ENCODE measurements at regions not wholly inside any gene's neighbourhood (a gene's known extent, or its start where the extent isn't known, plus 50 kb on each side); places are given as distances from the start of the nearest gene placed in this dataset.

DNA sequence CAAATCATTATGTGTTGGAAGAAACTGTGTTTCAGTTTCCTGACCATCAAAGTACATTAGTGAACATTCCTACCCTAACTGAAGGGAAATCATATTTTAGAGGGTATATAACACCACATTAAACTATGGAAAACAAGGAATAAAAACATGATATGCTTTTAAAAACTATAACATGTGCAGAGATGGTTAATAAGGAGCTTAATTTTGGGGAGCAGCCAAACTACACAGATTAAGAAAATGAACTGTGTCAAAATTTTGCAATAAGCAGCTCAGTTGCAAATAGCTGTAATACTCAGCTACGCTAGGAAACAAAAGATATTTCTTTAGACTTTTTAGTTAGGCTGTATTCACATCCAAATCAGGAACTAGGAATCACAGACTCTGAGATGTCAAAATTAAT lies 1115.7 kb upstream of the CELF2 start:
- no peak overlapping the region for H3K4me2 ChIP-seq
- Mint-ChIP-seq H3K9me3 (peaks cover 3% of the 10 kb centered on the region), H3K4me1 (no peaks in the 10 kb centered on the region), H3K27ac (no peak overlapping the region), H3K27me3 (ENCODE audit: insufficient read depth, low read depth) (no peaks in the 10 kb centered on the region), H3K36me3 (no peaks in the 10 kb centered on the region), H3K4me3 (no peak overlapping the region)
- no peaks in the 10 kb centered on the region for H3K27me3 ChIP-seq
- no peaks in the 10 kb centered on the region for H3K4me1 ChIP-seq
- no peak overlapping the region for H2AFZ ChIP-seq (replicated peaks)
- no peaks in the 10 kb centered on the region for H4K20me1 ChIP-seq (ENCODE audit: low read depth)
- H3F3A ChIP-seq (ENCODE audit: low read depth), result no peaks in the 10 kb centered on the region
- no peak overlapping the region for H3K27ac ChIP-seq
- no peak overlapping the region for H3K4me3 ChIP-seq
- no peak overlapping the region for H3K9ac ChIP-seq
- TF ChIP-seq, protein P1, sequence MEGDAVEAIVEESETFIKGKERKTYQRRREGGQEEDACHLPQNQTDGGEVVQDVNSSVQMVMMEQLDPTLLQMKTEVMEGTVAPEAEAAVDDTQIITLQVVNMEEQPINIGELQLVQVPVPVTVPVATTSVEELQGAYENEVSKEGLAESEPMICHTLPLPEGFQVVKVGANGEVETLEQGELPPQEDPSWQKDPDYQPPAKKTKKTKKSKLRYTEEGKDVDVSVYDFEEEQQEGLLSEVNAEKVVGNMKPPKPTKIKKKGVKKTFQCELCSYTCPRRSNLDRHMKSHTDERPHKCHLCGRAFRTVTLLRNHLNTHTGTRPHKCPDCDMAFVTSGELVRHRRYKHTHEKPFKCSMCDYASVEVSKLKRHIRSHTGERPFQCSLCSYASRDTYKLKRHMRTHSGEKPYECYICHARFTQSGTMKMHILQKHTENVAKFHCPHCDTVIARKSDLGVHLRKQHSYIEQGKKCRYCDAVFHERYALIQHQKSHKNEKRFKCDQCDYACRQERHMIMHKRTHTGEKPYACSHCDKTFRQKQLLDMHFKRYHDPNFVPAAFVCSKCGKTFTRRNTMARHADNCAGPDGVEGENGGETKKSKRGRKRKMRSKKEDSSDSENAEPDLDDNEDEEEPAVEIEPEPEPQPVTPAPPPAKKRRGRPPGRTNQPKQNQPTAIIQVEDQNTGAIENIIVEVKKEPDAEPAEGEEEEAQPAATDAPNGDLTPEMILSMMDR (IDR thresholded peaks at IDR 0.05), result no peak
- TF ChIP-seq EZH2 (IDR thresholded peaks at IDR 0.05), result no peak
- DNase-seq (ENCODE audit: low spot score), result no peak
- no peaks in the 10 kb centered on the region for H3K36me3 ChIP-seq
- no peaks in the 10 kb centered on the region for H3K9me3 ChIP-seq (ENCODE audit: low read depth)
- no peaks in the 10 kb centered on the region for H3K79me2 ChIP-seq (ENCODE audit: low read depth)

GRCh38 chr10:9910446-9910845 lies 1107.2 kb upstream of the CELF2 start:
- Histone ChIP-seq H3K36me3 (no peaks in the 10 kb centered on the region), H3K4me2 (no peak overlapping the region), H3K4me1 (no peaks in the 10 kb centered on the region), H3F3A (ENCODE audit: low read depth) (no peaks in the 10 kb centered on the region), H3K79me2 (ENCODE audit: low read depth) (no peaks in the 10 kb centered on the region), H3K27ac (no peak overlapping the region), H4K20me1 (ENCODE audit: low read depth) (no peaks in the 10 kb centered on the region), H3K9me3 (ENCODE audit: low read depth) (peaks cover 3% of the 10 kb centered on the region), H3K4me3 (no peak overlapping the region), H3K27me3 (no peaks in the 10 kb centered on the region), H3K9ac (no peak overlapping the region), H2AFZ (replicated peaks) (no peak overlapping the region)
- peaks cover 8% of the 10 kb centered on the region for H3K9me3 Mint-ChIP-seq
- no peaks in the 10 kb centered on the region for H3K36me3 Mint-ChIP-seq
- TF ChIP-seq EZH2 (IDR thresholded peaks at IDR 0.05) (no peak), EZH2phosphoT487 (IDR thresholded peaks at IDR 0.05) (no peak)
- TF ChIP-seq, protein P1 (IDR thresholded peaks at IDR 0.05), result no peak
- H3K4me3 Mint-ChIP-seq, result no peak overlapping the region
- no peak for DNase-seq (ENCODE audit: low spot score)
- no peak overlapping the region for H3K27ac Mint-ChIP-seq
- peaks cover 3% of the 10 kb centered on the region for H3K27me3 Mint-ChIP-seq (ENCODE audit: insufficient read depth, low read depth)
- no peaks in the 10 kb centered on the region for H3K4me1 Mint-ChIP-seq

- Histone ChIP-seq H3F3A (ENCODE audit: low read depth) (no peaks in the 10 kb centered on the region), H3K27me3 (no peaks in the 10 kb centered on the region), H3K27ac (no peak overlapping the region), H3K36me3 (no peaks in the 10 kb centered on the region), H3K9ac (no peak overlapping the region), H3K4me3 (no peak overlapping the region), H3K4me1 (no peaks in the 10 kb centered on the region), H2AFZ (replicated peaks) (peak overlapping the region; percentile 34), H3K4me2 (no peak overlapping the region), H3K79me2 (ENCODE audit: low read depth) (no peaks in the 10 kb centered on the region), H3K9me3 (ENCODE audit: low read depth) (peaks cover 3% of the 10 kb centered on the region), H4K20me1 (ENCODE audit: low read depth) (no peaks in the 10 kb centered on the region)
- DNase-seq (ENCODE audit: low spot score), result no peak
- Mint-ChIP-seq H3K9me3 (peaks cover 5% of the 10 kb centered on the region), H3K4me1 (no peaks in the 10 kb centered on the region), H3K27me3 (ENCODE audit: insufficient read depth, low read depth) (peaks cover 3% of the 10 kb centered on the region), H3K27ac (no peak overlapping the region), H3K36me3 (no peaks in the 10 kb centered on the region), H3K4me3 (no peak overlapping the region)
- TF ChIP-seq EZH2phosphoT487 (IDR thresholded peaks at IDR 0.05) (no peak), EZH2 (IDR thresholded peaks at IDR 0.05) (no peak)
- TF ChIP-seq, protein P1 (IDR thresholded peaks at IDR 0.05), result no peak
Measured at GRCh38 chr10:9911488-9911887, 1106.2 kb upstream of the CELF2 start.

Data from neural progenitor cell (in vitro differentiated cells).